ENCODE measurements at regions not wholly inside any gene's neighbourhood (a gene's known extent, or its start where the extent isn't known, plus 50 kb on each side); places are given as distances from the start of the nearest gene placed in this dataset.

GRCh38 chr10:43754569-43755260, 106.0 kb upstream of the ZNF32 start:
- no peak for DNase-seq

GRCh38 chr10:43753397-43754061, 104.8 kb upstream of the ZNF32 start:
- DNase-seq, result no peak

- no peak for DNase-seq
Observed at GRCh38 chr10:43752682-43753081, 104.0 kb upstream of the ZNF32 start.

- DNase-seq, result no peak
Observed at GRCh38 chr10:43751646-43752045, 103.0 kb upstream of the ZNF32 start.

GRCh38 chr10:43749940-43750552, 101.4 kb upstream of the ZNF32 start:
- no peak for DNase-seq

- no peak for DNase-seq
Observed at GRCh38 chr10:43749145-43749576, 100.5 kb upstream of the ZNF32 start.

- DNase-seq, result no peak
Observed at GRCh38 chr10:43748560-43748959, 99.9 kb upstream of the ZNF32 start.

GRCh38 chr10:43746906-43747305, 98.2 kb upstream of the ZNF32 start:
- DNase-seq, result no peak

GRCh38 chr10:43739161-43739560, 90.5 kb upstream of the ZNF32 start:
- DNase-seq, result no peak

GRCh38 chr10:43737003-43737402, 88.3 kb upstream of the ZNF32 start:
- DNase-seq, result no peak

GRCh38 chr10:43735907-43736306, 87.2 kb upstream of the ZNF32 start:
- no peak for DNase-seq

- DNase-seq, result no peak
Observed at GRCh38 chr10:43734716-43735115, 86.0 kb upstream of the ZNF32 start.

GRCh38 chr10:43731486-43731885, 82.8 kb upstream of the ZNF32 start:
- no peak for DNase-seq

- no peak for DNase-seq
Observed at GRCh38 chr10:43728425-43728824, 79.7 kb upstream of the ZNF32 start.

GRCh38 chr10:43727935-43728334, 79.3 kb upstream of the ZNF32 start:
- DNase-seq, result no peak

GRCh38 chr10:43715334-43715733, 66.7 kb upstream of the ZNF32 start:
- no peak for DNase-seq

GRCh38 chr10:43712821-43713584, 64.3 kb upstream of the ZNF32 start:
- no peak for DNase-seq

- no peak for DNase-seq
Observed at GRCh38 chr10:43710772-43711471, 62.2 kb upstream of the ZNF32 start.

- DNase-seq, result no peak
Observed at GRCh38 chr10:43708262-43708661, 59.6 kb upstream of the ZNF32 start.

- no peak for DNase-seq
Observed at GRCh38 chr10:43707770-43708169, 59.1 kb upstream of the ZNF32 start.

- no peak for DNase-seq
Observed at GRCh38 chr10:43706166-43706565, 57.5 kb upstream of the ZNF32 start.

GRCh38 chr10:43703286-43703685, 54.6 kb upstream of the ZNF32 start:
- no peak for DNase-seq

- DNase-seq, result no peak
Observed at GRCh38 chr10:43702936-43703281, 54.2 kb upstream of the ZNF32 start.

All from cerebellar nuclear complex (tissue), 1 donor.